Mesendoderm (in vitro differentiated cells): ENCODE measurements at regions not wholly inside any gene's neighbourhood (a gene's known extent, or its start where the extent isn't known, plus 50 kb on each side); places are given as distances from the start of the nearest gene placed in this dataset.

Experiments
- DNase-seq: peaks from one replicate; pipeline ENCODE4 v3.0.0; 2013
- H2AK5ac ChIP-seq: 2 replicates; pipeline ENCODE4 v1.6.1; 2013; ENCODE audit warnings: low read length, inconsistent platforms
- H2BK120ac ChIP-seq: 2 replicates; pipeline ENCODE4 v1.6.1; 2013; ENCODE audit warnings: low read depth, mild to moderate bottlenecking, low read length, moderate library complexity, mixed read lengths
- H2BK15ac ChIP-seq: replicated peaks from 2 replicates; pipeline ENCODE4 v1.6.1; 2013; ENCODE audit warnings: low read depth, mild to moderate bottlenecking, moderate library complexity
- H2BK5ac ChIP-seq: 2 replicates; pipeline ENCODE4 v1.6.1; 2013; ENCODE audit warnings: low read length, inconsistent platforms
- H3K18ac ChIP-seq: 2 replicates; pipeline ENCODE4 v1.6.1; 2013; ENCODE audit warnings: mild to moderate bottlenecking, low read length, mixed read lengths
- H3K23ac ChIP-seq: one replicate; pipeline ENCODE4 v1.6.1; 2013; ENCODE audit warnings: low read length
- H3K27ac ChIP-seq: 2 replicates; pipeline ENCODE4 v1.5.1; 2013; ENCODE audit warnings: low read depth, mild to moderate bottlenecking, inconsistent platforms, low read length, moderate library complexity
- H3K27me3 ChIP-seq: 2 replicates; pipeline ENCODE4 v1.6.1; 2013; ENCODE audit warnings: low read length, control low read depth, mild to moderate bottlenecking, inconsistent platforms; ENCODE audit not compliant: insufficient read depth, poor library complexity
- H3K36me3 ChIP-seq: 2 replicates; pipeline ENCODE4 v1.6.1; 2013; ENCODE audit warnings: low read length, inconsistent platforms; ENCODE audit not compliant: control insufficient read depth, insufficient read depth
- H3K4ac ChIP-seq: one replicate; pipeline ENCODE4 v1.6.1; 2013; ENCODE audit warnings: low read depth, mild to moderate bottlenecking, low read length, moderate library complexity
- H3K4me1 ChIP-seq: 2 replicates; pipeline ENCODE4 v1.6.1; 2013; ENCODE audit warnings: low read depth, low read length, inconsistent platforms; ENCODE audit not compliant: control insufficient read depth
- H3K4me2 ChIP-seq: 2 replicates; pipeline ENCODE4 v1.6.1; 2013; ENCODE audit warnings: low read length
- H3K4me3 ChIP-seq: 2 replicates; pipeline ENCODE4 v1.5.1; 2013; ENCODE audit warnings: mild to moderate bottlenecking, low read length
- H3K56ac ChIP-seq: one replicate; pipeline ENCODE4 v1.6.1; 2013; ENCODE audit warnings: low read length
- H3K79me1 ChIP-seq: 2 replicates; pipeline ENCODE4 v1.6.1; 2013; ENCODE audit warnings: low read length, inconsistent platforms
- H3K79me2 ChIP-seq: 2 replicates; pipeline ENCODE4 v1.6.1; 2013; ENCODE audit warnings: mild to moderate bottlenecking, low read length; ENCODE audit not compliant: control insufficient read depth, insufficient read depth
- H3K9ac ChIP-seq: 2 replicates; pipeline ENCODE4 v1.6.1; 2013; ENCODE audit warnings: low read length, inconsistent platforms
- H4K5ac ChIP-seq: one replicate; pipeline ENCODE4 v1.6.1; 2013; ENCODE audit warnings: low read length
- H4K8ac ChIP-seq: one replicate; pipeline ENCODE4 v1.6.1; 2013; ENCODE audit warnings: low read depth, mild to moderate bottlenecking, control low read depth, low read length, moderate library complexity
- WGBS: extraction: QIAGEN DNeasy Blood & Tissue Kit; methylation state at CpG from one replicate; pipeline ENCODE4 v1.1.7; 2013; ENCODE audit warnings: low lambda C conversion rate, missing lambda C conversion rate; ENCODE audit not compliant: insufficient coverage; ENCODE audit errors: extremely low coverage; 5-methylcytosine and 5-hydroxymethylcytosine counted together

GRCh38 chr11:13896175-13896980, 66.1 kb upstream of the SPON1 start:
- no peak overlapping the region for H3K4me2 ChIP-seq
- no peak overlapping the region for H3K18ac ChIP-seq
- no peak overlapping the region for H2BK120ac ChIP-seq
- H4K8ac ChIP-seq = no peak overlapping the region
- WGBS = no CpG with 5 or more reads among the region's 6 CpGs
- no peak overlapping the region for H2AK5ac ChIP-seq
- H3K23ac ChIP-seq = no peak overlapping the region
- no peaks in the 10 kb centered on the region for H3K27me3 ChIP-seq
- H3K4me3 ChIP-seq = no peak overlapping the region
- no peak overlapping the region for H2BK15ac ChIP-seq
- DNase-seq = no peak
- no peaks in the 10 kb centered on the region for H3K79me1 ChIP-seq
- no peak overlapping the region for H3K9ac ChIP-seq
- no peak overlapping the region for H3K27ac ChIP-seq
- no peak overlapping the region for H3K4ac ChIP-seq
- H3K56ac ChIP-seq = no peak overlapping the region
- H2BK5ac ChIP-seq = no peak overlapping the region
- no peak overlapping the region for H4K5ac ChIP-seq
- no peaks in the 10 kb centered on the region for H3K4me1 ChIP-seq
- H3K36me3 ChIP-seq = no peaks in the 10 kb centered on the region
- no peaks in the 10 kb centered on the region for H3K79me2 ChIP-seq

DNA sequence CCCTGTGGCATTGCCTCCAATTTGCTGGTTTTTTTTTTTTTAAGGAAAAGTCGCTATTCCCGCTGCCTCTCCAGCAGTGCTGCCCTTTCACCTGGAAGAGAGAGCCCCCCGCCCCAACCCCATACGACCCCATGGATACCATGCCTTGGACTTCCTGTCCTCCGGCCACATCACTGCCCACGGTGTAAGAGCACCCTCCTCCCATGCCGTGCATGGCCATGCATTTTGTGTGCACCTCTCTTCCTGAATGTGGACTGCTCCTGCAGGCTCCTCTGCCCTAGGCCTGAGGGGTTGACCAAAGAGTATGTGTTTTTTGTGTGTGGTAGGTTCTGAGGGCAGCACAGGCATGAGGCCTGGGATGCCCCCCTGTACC, 65.6 kb upstream of the SPON1 start:
- DNase-seq = no peak
- no peak overlapping the region for H3K27ac ChIP-seq
- H2BK15ac ChIP-seq = no peak overlapping the region
- H4K5ac ChIP-seq = no peak overlapping the region
- H3K9ac ChIP-seq = no peak overlapping the region
- H3K18ac ChIP-seq = no peak overlapping the region
- H3K4me1 ChIP-seq = no peaks in the 10 kb centered on the region
- H4K8ac ChIP-seq = no peak overlapping the region
- no peak overlapping the region for H3K56ac ChIP-seq
- H3K79me1 ChIP-seq = no peaks in the 10 kb centered on the region
- no peaks in the 10 kb centered on the region for H3K79me2 ChIP-seq
- no peak overlapping the region for H2AK5ac ChIP-seq
- no peaks in the 10 kb centered on the region for H3K36me3 ChIP-seq
- no CpG with 5 or more reads among the region's 7 CpGs for WGBS
- H2BK5ac ChIP-seq = no peak overlapping the region
- no peak overlapping the region for H3K23ac ChIP-seq
- H3K4ac ChIP-seq = no peak overlapping the region
- H3K4me3 ChIP-seq = no peak overlapping the region
- H3K4me2 ChIP-seq = no peak overlapping the region
- no peak overlapping the region for H2BK120ac ChIP-seq
- no peaks in the 10 kb centered on the region for H3K27me3 ChIP-seq

DNA sequence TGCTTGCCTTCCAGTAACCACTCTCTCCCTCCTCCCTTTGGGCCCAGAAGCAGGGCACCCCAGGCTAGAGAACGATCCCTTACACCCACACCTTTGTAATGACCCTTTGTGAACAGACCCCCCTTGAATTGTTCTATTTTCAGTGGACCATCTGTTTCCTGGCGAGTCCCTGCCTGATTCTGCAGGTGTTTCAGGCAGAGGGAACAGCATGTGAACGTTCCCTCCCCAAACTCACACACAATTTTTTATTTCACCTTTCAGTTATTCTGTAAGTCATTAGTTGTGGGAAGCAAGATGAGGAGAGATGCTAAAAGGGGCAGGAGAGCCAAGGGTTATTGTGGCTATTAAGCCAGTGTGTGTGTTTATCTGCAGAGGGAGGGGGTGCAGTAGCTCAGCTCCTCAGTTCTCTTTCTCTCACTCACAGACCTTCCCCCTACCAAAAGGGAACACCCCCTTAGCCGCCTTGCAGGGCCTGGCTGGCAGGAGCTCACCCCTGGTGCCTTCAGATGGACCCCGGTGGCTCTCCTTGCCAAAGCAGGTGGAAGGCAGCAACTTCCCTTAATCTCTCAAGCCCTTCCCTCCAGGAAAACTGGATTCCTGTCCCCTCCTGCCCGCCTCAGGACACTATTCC, 64.8 kb upstream of the SPON1 start:
- Histone ChIP-seq H3K27ac (no peak overlapping the region), H3K56ac (no peak overlapping the region), H3K36me3 (no peaks in the 10 kb centered on the region), H3K4me3 (no peak overlapping the region), H2BK5ac (no peak overlapping the region), H3K23ac (no peak overlapping the region), H3K4me1 (no peaks in the 10 kb centered on the region), H2BK15ac (no peak overlapping the region), H3K4me2 (no peak overlapping the region), H3K79me1 (no peaks in the 10 kb centered on the region), H3K18ac (no peak overlapping the region), H3K4ac (no peak overlapping the region), H2AK5ac (no peak overlapping the region), H2BK120ac (no peak overlapping the region), H3K79me2 (no peaks in the 10 kb centered on the region), H3K27me3 (no peaks in the 10 kb centered on the region), H4K8ac (no peak overlapping the region), H3K9ac (no peak overlapping the region), H4K5ac (no peak overlapping the region)
- WGBS = no CpG with 5 or more reads among the region's 6 CpGs
- no peak for DNase-seq

DNA sequence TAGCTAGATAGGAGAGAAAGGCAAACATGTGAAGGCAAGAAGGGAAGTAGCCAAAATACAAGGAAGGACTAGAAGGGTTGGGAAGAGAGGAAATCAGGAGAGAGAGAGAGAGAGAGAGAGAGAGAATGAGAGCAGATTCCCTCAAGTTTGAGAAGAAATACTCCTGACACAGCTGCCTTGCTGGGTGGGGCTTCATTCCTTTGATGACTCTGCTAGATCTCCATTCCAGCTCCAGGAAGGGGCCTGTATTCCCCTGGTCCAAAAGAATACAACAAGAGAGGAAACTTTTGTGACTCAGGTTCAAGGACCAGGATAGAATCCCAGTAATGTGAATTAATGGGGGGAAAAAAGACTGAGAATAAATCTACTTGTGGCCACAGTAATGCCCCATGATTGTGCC, 62.9 kb upstream of the SPON1 start:
- Histone ChIP-seq H3K56ac (no peak overlapping the region), H3K36me3 (no peaks in the 10 kb centered on the region), H3K27me3 (no peaks in the 10 kb centered on the region), H4K5ac (no peak overlapping the region), H3K9ac (no peak overlapping the region), H3K4me3 (no peak overlapping the region), H3K4me1 (no peaks in the 10 kb centered on the region), H3K27ac (no peak overlapping the region), H3K4me2 (no peak overlapping the region), H2BK120ac (no peak overlapping the region), H3K79me1 (no peaks in the 10 kb centered on the region), H3K23ac (no peak overlapping the region), H3K79me2 (no peaks in the 10 kb centered on the region), H3K4ac (no peak overlapping the region), H2BK5ac (no peak overlapping the region), H4K8ac (no peak overlapping the region), H2BK15ac (no peak overlapping the region), H3K18ac (no peak overlapping the region), H2AK5ac (no peak overlapping the region)
- peak; percentile 32 for DNase-seq

DNA sequence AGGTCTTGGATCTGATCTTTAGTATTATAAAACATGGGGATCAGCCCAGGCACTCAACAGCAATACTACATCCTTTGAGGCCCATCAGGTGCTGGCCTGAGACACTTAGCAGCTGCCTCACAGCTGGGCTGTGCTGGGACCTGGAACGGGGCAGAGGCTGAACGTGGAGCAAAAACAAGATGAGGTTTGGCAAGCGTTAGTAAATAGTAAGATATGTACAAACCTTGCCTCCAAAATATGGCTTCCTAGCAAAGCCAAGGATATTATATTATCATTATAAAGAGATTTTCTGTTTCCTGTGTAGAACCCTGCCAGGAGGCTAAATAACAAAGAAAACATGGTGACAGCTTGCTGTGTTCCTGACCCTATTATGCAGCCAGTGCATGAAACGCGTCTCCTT, 60.0 kb upstream of the SPON1 start:
- H4K5ac ChIP-seq = no peak overlapping the region
- no peaks in the 10 kb centered on the region for H3K4me1 ChIP-seq
- no peak overlapping the region for H3K23ac ChIP-seq
- H3K4me3 ChIP-seq = no peak overlapping the region
- no peak overlapping the region for H3K9ac ChIP-seq
- DNase-seq = no peak
- no peak overlapping the region for H3K4ac ChIP-seq
- no peaks in the 10 kb centered on the region for H3K79me2 ChIP-seq
- H2BK120ac ChIP-seq = no peak overlapping the region
- no peak overlapping the region for H2AK5ac ChIP-seq
- no peak overlapping the region for H3K4me2 ChIP-seq
- H3K56ac ChIP-seq = no peak overlapping the region
- no peak overlapping the region for H3K27ac ChIP-seq
- H3K79me1 ChIP-seq = no peaks in the 10 kb centered on the region
- H2BK15ac ChIP-seq = no peak overlapping the region
- no peak overlapping the region for H2BK5ac ChIP-seq
- H4K8ac ChIP-seq = no peak overlapping the region
- no peak overlapping the region for H3K18ac ChIP-seq
- no peaks in the 10 kb centered on the region for H3K27me3 ChIP-seq
- no CpG with 5 or more reads among the region's 5 CpGs for WGBS
- no peaks in the 10 kb centered on the region for H3K36me3 ChIP-seq
